ENCODE measurements at regions not wholly inside any gene's neighbourhood (a gene's known extent, or its start where the extent isn't known, plus 50 kb on each side); places are given as distances from the start of the nearest gene placed in this dataset.

DNA sequence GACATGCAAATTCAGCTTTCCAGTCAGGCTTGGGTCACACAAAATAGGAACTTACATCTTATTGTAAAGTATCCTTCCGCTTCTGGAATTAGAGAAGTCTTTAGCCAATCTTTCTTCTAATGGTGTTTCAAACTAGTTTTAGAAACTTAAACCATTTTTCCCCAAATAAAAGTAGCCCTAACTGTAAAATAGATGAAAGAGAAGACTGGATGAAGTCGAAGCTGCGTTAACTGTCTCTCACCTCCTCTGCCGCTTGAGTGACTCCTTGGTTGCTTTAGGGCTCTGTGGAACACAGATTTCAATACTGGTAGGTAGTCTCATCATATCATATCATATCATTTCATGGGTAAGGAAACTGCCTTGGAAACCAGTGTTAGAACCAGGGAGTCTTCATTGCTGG, 498.4 kb downstream of the XIRP2 start:
- TF ChIP-seq OSR1 (CRISPR knock-in tag; IDR thresholded peaks at IDR 0.05) (no peak), ARNTL (CRISPR knock-in tag; IDR thresholded peaks at IDR 0.05; ENCODE audit: borderline replicate concordance, low read depth) (no peak), ZC3H10 (CRISPR knock-in tag; IDR thresholded peaks at IDR 0.05) (no peak), ZNF8 (CRISPR knock-in tag; IDR thresholded peaks at IDR 0.05) (no peak), ZFP3 (CRISPR knock-in tag; IDR thresholded peaks at IDR 0.05) (no peak), RARB (CRISPR knock-in tag; IDR thresholded peaks at IDR 0.05) (no peak), ZFP30 (CRISPR knock-in tag; IDR thresholded peaks at IDR 0.05) (no peak), GLIS3 (CRISPR knock-in tag; IDR thresholded peaks at IDR 0.05) (no peak), TCF4 (CRISPR knock-in tag; IDR thresholded peaks at IDR 0.05; ENCODE audit: borderline replicate concordance) (no peak), PPARA (CRISPR knock-in tag; IDR thresholded peaks at IDR 0.05; ENCODE audit: borderline replicate concordance) (no peak)
- TF ChIP-seq, protein P1, sequence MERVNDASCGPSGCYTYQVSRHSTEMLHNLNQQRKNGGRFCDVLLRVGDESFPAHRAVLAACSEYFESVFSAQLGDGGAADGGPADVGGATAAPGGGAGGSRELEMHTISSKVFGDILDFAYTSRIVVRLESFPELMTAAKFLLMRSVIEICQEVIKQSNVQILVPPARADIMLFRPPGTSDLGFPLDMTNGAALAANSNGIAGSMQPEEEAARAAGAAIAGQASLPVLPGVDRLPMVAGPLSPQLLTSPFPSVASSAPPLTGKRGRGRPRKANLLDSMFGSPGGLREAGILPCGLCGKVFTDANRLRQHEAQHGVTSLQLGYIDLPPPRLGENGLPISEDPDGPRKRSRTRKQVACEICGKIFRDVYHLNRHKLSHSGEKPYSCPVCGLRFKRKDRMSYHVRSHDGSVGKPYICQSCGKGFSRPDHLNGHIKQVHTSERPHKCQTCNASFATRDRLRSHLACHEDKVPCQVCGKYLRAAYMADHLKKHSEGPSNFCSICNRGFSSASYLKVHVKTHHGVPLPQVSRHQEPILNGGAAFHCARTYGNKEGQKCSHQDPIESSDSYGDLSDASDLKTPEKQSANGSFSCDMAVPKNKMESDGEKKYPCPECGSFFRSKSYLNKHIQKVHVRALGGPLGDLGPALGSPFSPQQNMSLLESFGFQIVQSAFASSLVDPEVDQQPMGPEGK (CRISPR knock-in tag; IDR thresholded peaks at IDR 0.05; ENCODE audit: borderline replicate concordance), result no peak

Data from SK-N-SH treated with all-trans-retinoic acid at 6 μM for 48 hours (cell line).